Breast epithelium (tissue), 3 donors: ENCODE measurements at regions not wholly inside any gene's neighbourhood (a gene's known extent, or its start where the extent isn't known, plus 50 kb on each side); places are given as distances from the start of the nearest gene placed in this dataset.

Experiments
- CTCF ChIP-seq, 3 donors: fragments of 450-650 bp; IDR thresholded peaks; one replicate each; pipeline ENCODE4 v1.5.1; 2016 to 2017; ENCODE audit warnings: antibody characterized with exemption in 3 of 3, mild to moderate bottlenecking in 3 of 3, moderate library complexity in 3 of 3
- POLR2AphosphoS5 ChIP-seq, 3 donors: sonication (generic); formaldehyde crosslinking; IDR thresholded peaks; one replicate each; pipeline ENCODE4 v1.6.1; 2017; ENCODE audit warnings: antibody characterized with exemption in 3 of 3

- no peak for TF ChIP-seq CTCF (IDR thresholded peaks at IDR 0.05)
- TF ChIP-seq POLR2AphosphoS5 (IDR thresholded peaks at IDR 0.05), result no peak
Observed at GRCh38 chr2:95722131-95722697, 130.4 kb downstream of the TRIM43 start.
